Astrocyte (in vitro differentiated cells and primary cell): ENCODE measurements at regions not wholly inside any gene's neighbourhood (a gene's known extent, or its start where the extent isn't known, plus 50 kb on each side); places are given as distances from the start of the nearest gene placed in this dataset.

ENCODE experiments used
- DNase-seq: peaks from one replicate; pipeline ENCODE4 v3.0.0-alpha.2; 2010; ENCODE audit warnings: low read depth
- FAIRE-seq: peaks from 2 replicates; lab custom pipeline; 2011; peaks lifted over from hg19 to GRCh38; lab: Jason Lieb, UNC
- H2AFZ ChIP-seq: 2 replicates; pipeline ENCODE4 v1.6.0; 2012; ENCODE audit warnings: low read depth, low read length, inconsistent platforms
- H3K27ac ChIP-seq: 2 replicates; pipeline ENCODE4 v1.5.1; 2011; ENCODE audit warnings: low read depth, low read length, inconsistent platforms
- H3K27me3 ChIP-seq: 2 replicates; pipeline ENCODE4 v1.6.0; 2011; ENCODE audit warnings: low read length, inconsistent platforms; ENCODE audit not compliant: insufficient read depth
- H3K36me3 ChIP-seq: 2 replicates; pipeline ENCODE4 v1.5.1; 2011; ENCODE audit warnings: low read length, inconsistent platforms; ENCODE audit not compliant: insufficient read depth
- H3K4me1 ChIP-seq: 2 replicates; pipeline ENCODE4 v1.5.1; 2011; ENCODE audit warnings: low read length, inconsistent platforms; ENCODE audit not compliant: insufficient read depth
- H3K4me2 ChIP-seq: 2 replicates; pipeline ENCODE4 v1.6.0; 2012; ENCODE audit warnings: low read length, inconsistent platforms
- H3K4me3 ChIP-seq: 2 replicates; pipeline ENCODE4 v1.5.1; 2011; ENCODE audit warnings: low read depth, mild to moderate bottlenecking, low read length, inconsistent platforms; ENCODE audit not compliant: insufficient read depth
- H3K79me2 ChIP-seq: 2 replicates; pipeline ENCODE4 v1.6.0; 2012; ENCODE audit warnings: mild to moderate bottlenecking, low read length, inconsistent platforms; ENCODE audit not compliant: insufficient read depth
- H3K9ac ChIP-seq: 2 replicates; pipeline ENCODE4 v1.6.0; 2012; ENCODE audit warnings: mild to moderate bottlenecking, low read length, inconsistent platforms
- H3K9me3 ChIP-seq: 2 replicates; pipeline ENCODE4 v1.5.1; 2012; ENCODE audit warnings: low read depth, mild to moderate bottlenecking, low read length, inconsistent platforms; ENCODE audit not compliant: insufficient read depth
- H4K20me1 ChIP-seq: 2 replicates; pipeline ENCODE4 v1.6.0; 2012; ENCODE audit warnings: low read length, inconsistent platforms; ENCODE audit not compliant: insufficient read depth
- H3K27ac Mint-ChIP-seq: one replicate; pipeline ENCODE4 v1.8.0; 2021; ENCODE audit warnings: mild to moderate bottlenecking, mixed read lengths; ENCODE audit not compliant: unreplicated experiment
- H3K27me3 Mint-ChIP-seq: one replicate; pipeline ENCODE4 v1.8.0; 2021; ENCODE audit warnings: low read depth, mixed read lengths; ENCODE audit not compliant: unreplicated experiment
- H3K36me3 Mint-ChIP-seq: one replicate; pipeline ENCODE4 v1.8.0; 2021; ENCODE audit warnings: low read depth, mixed read lengths; ENCODE audit not compliant: unreplicated experiment
- H3K4me1 Mint-ChIP-seq: one replicate; pipeline ENCODE4 v1.8.0; 2021; ENCODE audit warnings: low read depth, mixed read lengths; ENCODE audit not compliant: unreplicated experiment
- H3K4me3 Mint-ChIP-seq: one replicate; pipeline ENCODE4 v1.8.0; 2021; ENCODE audit warnings: mild to moderate bottlenecking, moderate library complexity, mixed read lengths; ENCODE audit not compliant: unreplicated experiment
- H3K9me3 Mint-ChIP-seq: one replicate; pipeline ENCODE4 v1.8.0; 2021; ENCODE audit warnings: mild to moderate bottlenecking, mixed read lengths; ENCODE audit not compliant: unreplicated experiment
- CTCF ChIP-seq: IDR thresholded peaks from 2 replicates; pipeline ENCODE4 v1.5.1; 2011; ENCODE audit warnings: low read depth, mild to moderate bottlenecking, inconsistent platforms, low read length, moderate library complexity; ENCODE audit not compliant: insufficient read depth
- EZH2 ChIP-seq: IDR thresholded peaks from 2 replicates; pipeline ENCODE4 v1.6.1; 2012; ENCODE audit warnings: mild to moderate bottlenecking, low read length, inconsistent platforms; ENCODE audit not compliant: insufficient read depth

DNA sequence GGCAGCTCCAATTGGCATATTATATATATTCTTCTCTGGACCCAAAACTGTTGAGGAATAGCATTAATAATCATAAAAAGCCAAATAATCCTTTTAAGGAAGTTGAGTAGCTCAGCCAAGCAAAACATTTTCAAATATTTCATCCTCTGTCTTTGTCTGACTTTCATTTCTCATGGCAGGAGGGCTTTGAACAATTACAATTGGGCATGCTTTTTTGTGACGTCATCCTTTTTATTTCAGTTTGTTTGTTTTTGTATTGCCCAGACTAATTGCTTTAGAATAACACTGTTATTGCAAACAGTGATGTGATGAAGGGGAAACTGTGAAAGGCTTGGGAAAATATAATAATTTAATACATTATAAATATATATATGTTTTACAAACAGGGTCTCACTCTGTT lies 65.2 kb upstream of the MAP1B start:
- no peaks in the 10 kb centered on the region for H3K36me3 Mint-ChIP-seq
- peaks cover 4% of the 10 kb centered on the region for H3K9me3 Mint-ChIP-seq
- H2AFZ ChIP-seq = no peak overlapping the region
- no peaks in the 10 kb centered on the region for H3K36me3 ChIP-seq
- H3K4me1 ChIP-seq = peaks cover 2% of the 10 kb centered on the region
- no peaks in the 10 kb centered on the region for H4K20me1 ChIP-seq
- H3K9me3 ChIP-seq = no peaks in the 10 kb centered on the region
- no peak overlapping the region for H3K9ac ChIP-seq
- H3K4me1 Mint-ChIP-seq = peaks cover 10% of the 10 kb centered on the region
- no peak overlapping the region for H3K27ac Mint-ChIP-seq
- H3K27ac ChIP-seq = no peak overlapping the region
- no peak overlapping the region for H3K4me3 ChIP-seq
- H3K79me2 ChIP-seq = no peaks in the 10 kb centered on the region
- FAIRE-seq (no peak), DNase-seq (no peak)
- no peaks in the 10 kb centered on the region for H3K27me3 ChIP-seq
- H3K4me3 Mint-ChIP-seq = no peak overlapping the region
- no peaks in the 10 kb centered on the region for H3K27me3 Mint-ChIP-seq
- TF ChIP-seq CTCF (no peak), EZH2 (no peak)
- no peak overlapping the region for H3K4me2 ChIP-seq

GRCh38 chr5:72045692-72046091 lies 61.6 kb upstream of the MAP1B start:
- Histone ChIP-seq H3K36me3 (no peaks in the 10 kb centered on the region), H3K4me2 (no peak overlapping the region), H3K27ac (no peak overlapping the region), H3K9ac (no peak overlapping the region), H3K79me2 (no peaks in the 10 kb centered on the region), H3K27me3 (no peaks in the 10 kb centered on the region), H4K20me1 (no peaks in the 10 kb centered on the region), H3K9me3 (no peaks in the 10 kb centered on the region), H3K4me1 (no peaks in the 10 kb centered on the region), H2AFZ (no peak overlapping the region), H3K4me3 (no peak overlapping the region)
- Mint-ChIP-seq H3K9me3 (peaks cover 3% of the 10 kb centered on the region), H3K36me3 (no peaks in the 10 kb centered on the region), H3K4me1 (peaks cover 3% of the 10 kb centered on the region), H3K27me3 (no peaks in the 10 kb centered on the region), H3K27ac (no peak overlapping the region), H3K4me3 (no peak overlapping the region)
- no peak for FAIRE-seq
- TF ChIP-seq CTCF (no peak), EZH2 (no peak)
- no peak for DNase-seq

DNA sequence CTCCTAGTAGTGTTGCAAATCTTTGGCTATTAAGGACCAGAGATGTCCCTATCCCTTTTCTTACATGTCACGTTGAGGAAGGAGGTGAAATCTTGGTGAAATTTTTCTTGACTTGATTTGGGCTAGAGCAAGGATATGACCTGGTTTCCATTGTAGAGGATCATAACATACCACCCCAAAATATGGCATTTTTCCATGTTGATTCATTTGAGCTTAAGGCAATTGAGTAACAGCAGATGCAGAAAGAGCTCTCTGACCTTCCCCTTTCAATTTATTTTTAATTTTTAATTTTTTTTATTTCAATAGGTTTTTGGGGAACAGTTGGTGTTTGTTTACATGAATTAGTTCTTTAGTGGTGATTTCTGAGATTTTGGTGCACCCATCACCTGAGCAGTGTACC lies 61.2 kb upstream of the MAP1B start:
- Mint-ChIP-seq H3K27ac (no peak overlapping the region), H3K9me3 (peaks cover 4% of the 10 kb centered on the region), H3K4me3 (no peak overlapping the region), H3K4me1 (peaks cover 2% of the 10 kb centered on the region), H3K36me3 (no peaks in the 10 kb centered on the region), H3K27me3 (no peaks in the 10 kb centered on the region)
- no peak for TF ChIP-seq CTCF
- no peak for TF ChIP-seq EZH2
- Histone ChIP-seq H3K9me3 (no peaks in the 10 kb centered on the region), H3K27me3 (no peaks in the 10 kb centered on the region), H3K4me2 (no peak overlapping the region), H2AFZ (no peak overlapping the region), H3K27ac (no peak overlapping the region), H3K9ac (no peak overlapping the region), H3K4me1 (no peaks in the 10 kb centered on the region), H3K4me3 (no peak overlapping the region), H4K20me1 (no peaks in the 10 kb centered on the region), H3K36me3 (no peaks in the 10 kb centered on the region), H3K79me2 (no peaks in the 10 kb centered on the region)
- no peak for DNase-seq
- no peak for FAIRE-seq
